ENCODE measurements at regions not wholly inside any gene's neighbourhood (a gene's known extent, or its start where the extent isn't known, plus 50 kb on each side); places are given as distances from the start of the nearest gene placed in this dataset.
"Not testable (repeated sequence)": the region's sequence is repeated elsewhere in the genome, so short reads cannot be mapped to it uniquely, and the experiment has no call there.

DNA sequence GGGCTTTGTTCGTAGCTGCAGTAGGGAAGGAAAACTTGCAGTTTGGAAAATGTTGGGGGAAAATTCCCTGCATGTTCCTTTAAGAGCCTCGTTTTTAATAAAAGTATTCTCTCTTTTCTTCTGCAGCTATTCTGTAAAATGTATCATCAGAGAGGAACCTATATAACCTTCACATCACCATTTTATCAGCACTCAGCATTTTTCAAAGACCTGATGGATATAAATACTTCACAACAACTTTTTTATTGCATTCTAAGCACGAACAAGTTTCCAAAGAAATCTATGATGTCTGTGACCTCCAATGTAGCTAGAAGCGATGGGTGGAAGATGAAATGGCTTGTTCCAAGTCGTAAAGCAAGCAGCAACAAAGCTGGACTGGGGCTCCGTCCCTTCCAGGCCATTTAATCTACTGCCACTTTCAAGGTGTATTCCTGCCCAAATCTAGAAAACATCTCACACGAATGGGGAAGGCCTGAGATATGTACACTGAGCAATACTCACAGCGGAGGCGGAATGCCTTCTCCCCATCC is 84.0 kb downstream of the NSUN2 start:
- intact Hi-C loops (cut with micrococcal nuclease), result no loop called here
- DNase-seq (no peak), ATAC-seq (no peak)

DNA sequence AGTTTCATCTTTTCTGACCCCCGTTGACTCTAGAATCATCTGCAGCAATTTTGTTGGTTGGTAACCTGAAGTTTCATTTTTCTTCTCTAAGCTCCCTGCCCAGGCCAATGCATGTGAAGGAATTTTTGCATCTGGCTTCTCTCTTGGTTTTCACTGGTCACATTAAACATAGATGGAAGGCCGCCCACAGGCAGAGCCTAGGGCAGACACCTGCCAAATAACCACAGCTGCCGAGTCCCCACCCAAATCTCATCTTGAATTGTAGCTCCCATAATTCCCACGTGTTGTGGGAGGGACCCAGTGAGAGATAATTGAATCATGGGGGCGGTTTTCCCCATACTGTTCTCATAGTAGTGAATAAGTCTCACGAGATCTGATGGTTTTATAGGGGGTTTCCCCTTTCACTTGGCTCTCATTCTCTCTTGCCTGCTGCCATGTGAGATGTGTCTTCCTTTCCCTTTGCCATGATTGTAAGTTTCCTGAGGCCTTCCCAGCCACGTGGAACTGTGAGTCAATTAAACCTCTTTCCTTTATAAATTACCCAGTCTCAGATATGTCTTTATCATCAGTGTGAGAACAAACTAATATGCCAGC is 84.8 kb downstream of the NSUN2 start:
- intact Hi-C loops (cut with micrococcal nuclease); DNase-seq; ATAC-seq: not testable (repeated sequence)

DNA sequence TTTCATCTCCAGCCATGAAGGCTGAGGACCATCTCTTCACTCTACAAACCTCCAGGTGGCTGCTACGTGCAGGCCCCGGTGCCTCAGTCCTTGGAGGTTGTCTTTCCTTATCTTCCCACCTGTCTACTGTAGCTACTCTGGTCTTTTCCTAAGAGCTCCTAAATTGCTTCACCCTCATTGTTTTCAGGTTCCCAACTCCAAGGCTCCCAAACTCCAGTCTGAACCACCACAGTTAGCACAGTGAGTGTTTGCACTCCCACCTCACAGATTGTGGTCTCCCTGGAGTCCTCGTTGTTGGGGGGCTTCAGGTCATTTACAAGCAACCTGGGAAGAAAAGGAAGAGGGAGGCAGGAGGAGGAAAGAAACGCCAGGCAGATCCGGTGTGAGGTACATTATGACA is 85.3 kb downstream of the NSUN2 start:
- intact Hi-C loops (cut with micrococcal nuclease), result no loop called here
- DNase-seq (no peak), ATAC-seq (no peak)

DNA sequence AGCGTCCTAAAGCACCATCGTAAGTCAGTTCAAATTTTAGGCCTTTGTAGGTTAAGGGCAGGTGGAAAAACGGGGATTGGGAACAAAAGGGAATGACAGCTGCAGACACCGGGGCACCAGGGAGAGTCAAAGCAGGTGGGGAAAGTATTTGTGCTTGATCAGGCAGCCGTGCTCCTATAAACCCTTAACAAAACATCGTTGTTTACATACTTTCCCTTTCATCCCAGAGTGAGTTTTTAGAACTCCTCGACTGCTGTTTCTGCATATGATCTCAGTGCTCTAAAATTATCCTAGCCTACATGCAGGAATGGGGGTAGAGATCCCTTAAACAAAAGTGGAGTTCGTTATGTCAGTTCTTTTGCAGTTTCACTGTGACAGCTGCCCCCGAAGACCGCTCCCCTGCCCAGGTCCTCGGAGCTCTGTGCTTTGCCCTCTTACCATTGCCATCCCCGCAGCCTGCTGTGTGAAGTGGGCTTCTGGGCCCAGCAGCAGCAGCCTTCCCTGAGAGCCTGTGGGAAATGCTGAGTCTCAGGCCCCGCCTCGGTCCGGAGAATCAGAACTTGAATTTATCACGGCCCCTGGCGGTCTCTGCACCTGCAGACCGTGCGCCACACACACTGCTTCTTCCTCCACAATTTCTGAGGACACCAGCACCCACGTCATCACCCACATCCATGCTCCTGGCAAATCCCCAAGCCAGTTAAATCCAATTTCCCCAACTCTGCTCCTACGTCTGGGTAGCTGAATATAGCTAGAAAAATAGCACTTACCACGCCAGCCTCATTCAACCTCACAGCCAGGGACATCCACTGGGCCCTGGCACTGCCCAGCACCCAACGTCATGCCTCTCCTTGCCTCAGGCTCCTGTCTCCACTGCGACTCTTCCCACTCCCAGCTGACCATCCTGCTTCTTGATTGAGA is 86.8 kb downstream of the NSUN2 start:
- intact Hi-C loops (cut with micrococcal nuclease), result no loop called here
- ATAC-seq, result peak; percentile 65

DNA sequence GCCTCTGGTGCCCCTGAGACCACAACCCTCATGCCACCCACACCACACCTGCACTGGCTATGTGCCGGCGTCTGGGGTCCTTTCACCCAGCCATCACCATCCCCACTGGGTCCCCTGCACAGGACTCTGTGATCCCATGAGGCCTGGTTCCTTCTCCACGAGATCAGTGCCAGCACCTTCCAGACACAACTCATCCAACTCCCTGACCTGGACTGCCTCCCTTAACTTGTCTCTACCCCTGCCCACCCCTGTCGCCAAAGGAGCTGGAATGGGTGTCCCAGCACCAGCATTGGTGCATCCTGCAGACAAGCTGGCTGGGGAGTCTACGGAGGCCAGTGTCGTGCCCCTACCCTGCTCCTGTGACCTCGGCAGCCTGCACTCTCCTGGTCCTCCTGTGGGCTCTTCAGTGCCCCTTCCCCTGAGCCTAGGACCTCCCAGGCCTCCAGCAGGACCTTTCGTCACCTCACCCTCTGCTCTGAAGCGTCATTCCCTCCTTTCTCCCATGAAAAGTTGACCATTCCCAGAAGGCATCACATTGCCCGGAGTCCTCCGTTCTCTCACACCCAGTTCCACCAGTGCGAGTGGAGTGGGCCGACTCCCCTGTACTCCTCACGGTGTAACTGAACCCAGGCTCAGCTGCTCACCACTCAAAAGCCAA is 87.7 kb downstream of the NSUN2 start:
- DNase-seq (no peak), ATAC-seq (peak; percentile 66)
- intact Hi-C loops (cut with micrococcal nuclease), result no loop called here

More for the DNA sequence above, 86.8 kb downstream of the NSUN2 start:
- DNase-seq, result no peak

DNA sequence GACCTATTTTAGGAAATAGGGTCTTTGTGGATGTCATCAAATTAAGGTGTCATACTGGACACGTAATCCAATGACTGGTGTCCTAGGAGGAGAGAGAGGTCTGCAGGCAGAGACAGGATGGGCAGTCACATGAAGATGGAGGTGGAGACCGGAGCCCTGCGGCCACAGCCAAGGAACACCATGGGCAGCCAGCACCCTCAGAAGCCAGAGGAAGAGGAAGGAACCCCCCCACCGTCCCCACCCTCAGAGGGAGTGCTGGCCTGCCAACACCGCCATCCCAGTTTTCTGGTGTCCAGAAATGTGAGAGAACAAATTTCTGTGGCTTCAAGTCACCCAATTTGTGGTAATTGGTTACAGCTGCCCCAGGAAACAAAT is 88.3 kb downstream of the NSUN2 start:
- intact Hi-C loops (cut with micrococcal nuclease), result no loop called here
- DNase-seq (no peak), ATAC-seq (no peak)

All from left ventricle myocardium superior (tissue), 1 donor.